GM12865 (cell line): ENCODE measurements at regions not wholly inside any gene's neighbourhood (a gene's known extent, or its start where the extent isn't known, plus 50 kb on each side); places are given as distances from the start of the nearest gene placed in this dataset.

ENCODE experiments used
- DNase-seq: peaks from one replicate; pipeline ENCODE4 v3.0.0; 2010; ENCODE audit warnings: low read depth
- H3K4me3 ChIP-seq: 2 replicates; pipeline ENCODE4 v1.5.1; 2011; ENCODE audit warnings: mild to moderate bottlenecking, low read depth, low read length, control low read depth
- TF ChIP-seq, protein P1 (sequence below): IDR thresholded peaks from 2 replicates; pipeline ENCODE4 v1.5.1; 2011; ENCODE audit warnings: low read length, control low read depth, low read depth, inconsistent platforms; ENCODE audit not compliant: insufficient read depth; ENCODE audit errors: missing control alignments

DNA sequence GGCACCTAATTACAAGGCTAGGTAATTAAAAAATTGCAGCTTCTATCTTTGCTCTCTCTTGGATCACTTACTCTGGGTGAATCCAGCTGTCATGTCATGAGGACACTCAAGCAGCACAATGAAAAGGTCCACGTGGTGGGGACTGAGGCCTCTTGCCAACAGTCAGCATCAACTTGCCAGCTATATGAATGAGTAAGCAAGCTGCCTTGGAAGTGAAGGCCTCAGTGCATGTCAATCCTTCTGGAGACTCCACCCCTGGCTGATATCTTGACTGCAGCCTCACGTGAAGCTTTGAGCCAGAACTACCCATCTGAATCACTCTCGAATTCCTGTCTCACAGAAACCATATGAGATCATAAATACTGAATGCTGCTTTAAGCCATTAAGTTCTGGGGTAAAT, 140.5 kb downstream of the SNX18 start:
- TF ChIP-seq, protein P1, sequence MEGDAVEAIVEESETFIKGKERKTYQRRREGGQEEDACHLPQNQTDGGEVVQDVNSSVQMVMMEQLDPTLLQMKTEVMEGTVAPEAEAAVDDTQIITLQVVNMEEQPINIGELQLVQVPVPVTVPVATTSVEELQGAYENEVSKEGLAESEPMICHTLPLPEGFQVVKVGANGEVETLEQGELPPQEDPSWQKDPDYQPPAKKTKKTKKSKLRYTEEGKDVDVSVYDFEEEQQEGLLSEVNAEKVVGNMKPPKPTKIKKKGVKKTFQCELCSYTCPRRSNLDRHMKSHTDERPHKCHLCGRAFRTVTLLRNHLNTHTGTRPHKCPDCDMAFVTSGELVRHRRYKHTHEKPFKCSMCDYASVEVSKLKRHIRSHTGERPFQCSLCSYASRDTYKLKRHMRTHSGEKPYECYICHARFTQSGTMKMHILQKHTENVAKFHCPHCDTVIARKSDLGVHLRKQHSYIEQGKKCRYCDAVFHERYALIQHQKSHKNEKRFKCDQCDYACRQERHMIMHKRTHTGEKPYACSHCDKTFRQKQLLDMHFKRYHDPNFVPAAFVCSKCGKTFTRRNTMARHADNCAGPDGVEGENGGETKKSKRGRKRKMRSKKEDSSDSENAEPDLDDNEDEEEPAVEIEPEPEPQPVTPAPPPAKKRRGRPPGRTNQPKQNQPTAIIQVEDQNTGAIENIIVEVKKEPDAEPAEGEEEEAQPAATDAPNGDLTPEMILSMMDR: no peak
- no peak for DNase-seq

DNA sequence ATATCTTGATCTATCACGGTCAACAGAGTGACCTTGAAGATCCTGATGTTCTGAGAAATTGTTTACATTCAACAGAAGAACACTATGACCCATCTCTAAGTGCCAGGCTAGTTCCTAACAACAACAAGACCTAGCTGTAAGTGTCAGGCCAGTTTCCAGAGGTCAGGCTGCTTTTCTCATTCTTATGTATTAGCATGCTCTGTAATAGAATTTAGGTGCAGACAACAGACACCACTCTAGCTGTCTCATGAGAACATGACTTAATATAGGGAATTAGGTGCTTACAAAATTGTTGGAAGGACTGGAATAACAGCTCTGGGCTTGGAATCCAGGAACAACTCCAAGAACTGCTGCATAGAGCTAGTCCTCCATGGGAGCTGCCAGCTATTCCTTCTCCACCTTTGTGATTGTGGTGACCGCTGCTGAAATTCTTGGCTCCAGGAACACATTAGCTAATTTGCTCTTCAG, 138.7 kb downstream of the SNX18 start:
- no peak for DNase-seq
- TF ChIP-seq, protein P1: no peak
- H3K4me3 ChIP-seq: no peak overlapping the region

More for the DNA sequence above, 140.5 kb downstream of the SNX18 start:
- H3K4me3 ChIP-seq: no peak overlapping the region

DNA sequence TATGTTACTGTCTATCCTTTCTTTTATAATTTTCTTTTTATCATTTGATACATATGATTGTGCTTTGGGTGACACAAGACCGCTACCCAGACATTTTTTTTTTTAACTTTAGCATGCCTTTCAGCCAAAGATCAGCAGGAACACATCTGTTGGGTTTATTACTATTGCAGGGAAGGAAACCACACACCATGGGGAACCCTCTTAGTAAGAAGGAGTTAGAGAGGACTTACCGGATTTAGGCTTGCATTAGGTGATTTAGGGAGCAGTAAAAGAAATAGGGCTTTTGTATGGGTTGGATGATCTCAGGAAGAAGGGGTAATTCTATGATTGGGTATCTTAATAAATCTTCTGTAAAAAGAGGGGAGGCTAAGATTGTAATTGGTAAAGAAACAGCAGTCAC, 138.2 kb downstream of the SNX18 start:
- no peak for DNase-seq
- TF ChIP-seq, protein P1: no peak
- H3K4me3 ChIP-seq: no peak overlapping the region

DNA sequence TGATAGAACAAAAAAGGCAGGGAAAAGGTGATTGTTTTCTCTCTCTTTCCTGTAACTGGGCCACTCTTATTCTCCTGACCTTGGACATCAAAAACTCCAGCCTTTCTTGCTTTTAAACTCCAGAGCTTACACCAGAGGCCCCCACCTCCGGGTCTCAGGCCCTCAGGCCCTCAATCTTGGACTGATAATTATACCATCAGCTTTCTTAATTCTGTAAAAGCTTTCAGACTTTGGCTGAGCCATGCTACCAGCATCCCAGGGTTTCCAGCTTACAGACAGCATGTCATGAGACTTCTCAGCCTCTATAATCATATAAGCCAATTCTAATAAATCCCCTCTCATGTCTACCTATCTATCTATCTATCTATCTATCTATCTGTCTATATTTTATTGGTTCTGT, 137.7 kb downstream of the SNX18 start:
- TF ChIP-seq, protein P1: no peak
- H3K4me3 ChIP-seq: no peak overlapping the region
- DNase-seq: no peak

DNA sequence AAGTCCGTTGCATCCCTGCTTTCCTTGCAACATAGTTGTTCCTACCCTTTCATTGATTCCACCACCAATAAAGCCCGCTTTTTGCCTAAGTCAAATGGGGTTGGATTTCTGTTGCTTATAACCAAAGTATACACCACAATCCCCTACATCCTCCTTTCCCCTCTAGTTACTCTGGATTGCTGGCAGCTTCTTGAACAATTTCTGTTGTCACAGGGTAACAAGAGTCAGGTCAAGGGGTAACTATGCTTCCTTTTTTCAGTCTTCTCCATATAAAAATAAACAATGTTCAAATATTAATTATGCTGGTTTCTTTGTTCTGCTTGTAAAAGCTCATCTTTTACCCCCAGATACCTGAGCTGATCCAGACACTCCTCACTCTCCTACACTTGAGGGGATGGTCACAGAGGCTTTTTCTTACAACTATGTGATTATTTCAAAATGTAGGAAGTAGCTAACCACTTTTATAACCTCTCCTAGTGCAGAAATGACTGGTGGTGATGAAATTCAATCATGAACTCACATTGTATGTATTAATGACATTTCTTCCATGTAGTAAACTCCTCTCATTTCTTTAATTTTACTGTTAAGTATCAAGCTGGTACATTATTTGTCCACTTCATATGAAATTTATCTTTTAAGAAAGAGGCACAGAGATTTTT, 136.5 kb downstream of the SNX18 start:
- TF ChIP-seq, protein P1: no peak
- H3K4me3 ChIP-seq: no peak overlapping the region
- DNase-seq: no peak

DNA sequence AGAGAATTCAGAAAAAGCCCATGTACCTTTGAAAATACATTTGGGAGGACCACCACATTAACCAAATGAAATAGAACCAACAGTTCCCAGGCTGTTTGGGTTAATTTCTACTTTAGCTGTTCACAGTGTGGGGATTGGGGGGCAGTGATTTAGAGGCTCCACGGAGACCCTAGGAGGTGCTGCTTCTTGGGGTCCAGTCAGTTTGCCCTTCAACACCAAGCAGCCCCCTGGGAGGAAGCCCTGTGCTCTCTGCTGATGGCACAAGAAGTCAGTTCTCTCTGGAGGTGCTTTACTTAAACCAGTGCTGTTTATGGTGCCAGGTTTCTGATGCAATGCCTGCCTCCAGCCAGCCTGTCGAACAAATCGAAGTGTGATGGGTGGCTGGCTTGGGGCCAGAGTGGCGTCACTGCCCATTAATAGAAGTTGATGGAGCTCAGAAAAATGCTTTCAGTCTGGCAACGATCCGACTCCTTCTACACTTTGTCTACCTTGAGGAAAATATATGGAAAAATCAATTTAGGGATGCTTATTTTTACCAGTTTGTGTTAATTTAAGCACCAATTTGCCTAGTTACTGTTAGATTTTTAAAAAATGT, 134.0 kb downstream of the SNX18 start:
- no peak for DNase-seq
- H3K4me3 ChIP-seq: no peak overlapping the region
- TF ChIP-seq, protein P1: no peak

DNA sequence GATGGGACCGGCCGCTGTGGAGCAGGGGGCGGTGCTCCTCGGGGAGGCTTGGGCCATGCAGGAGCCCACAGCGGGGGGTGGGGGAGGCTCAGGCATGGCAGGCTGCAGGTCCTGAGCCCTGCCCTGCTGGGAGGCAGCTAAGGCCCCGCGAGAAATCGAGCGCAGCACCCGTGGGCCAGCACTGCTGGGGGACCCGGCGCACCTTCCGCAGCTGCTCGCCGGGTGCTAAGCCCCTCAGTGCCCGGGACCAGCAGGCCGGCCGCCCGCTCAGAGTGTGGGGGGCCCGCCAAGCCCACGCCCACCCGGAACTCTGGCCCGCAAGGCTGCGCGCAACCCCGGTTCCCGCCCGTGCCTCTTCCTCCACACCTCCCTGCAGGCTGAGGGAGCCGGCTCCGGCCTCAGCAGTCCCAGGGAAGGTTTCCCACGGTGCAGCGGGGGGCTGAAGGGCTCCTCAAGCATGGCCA, 131.5 kb downstream of the SNX18 start:
- H3K4me3 ChIP-seq: no peak overlapping the region
- no peak for DNase-seq
- TF ChIP-seq, protein P1: no peak
